Cerebellar cortex (tissue), 1 donor: ENCODE measurements at regions not wholly inside any gene's neighbourhood (a gene's known extent, or its start where the extent isn't known, plus 50 kb on each side); places are given as distances from the start of the nearest gene placed in this dataset.

Source experiments
- DNase-seq: peaks from one replicate; pipeline ENCODE4 v3.0.0-alpha.2; 2015; ENCODE audit warnings: low spot score

DNA sequence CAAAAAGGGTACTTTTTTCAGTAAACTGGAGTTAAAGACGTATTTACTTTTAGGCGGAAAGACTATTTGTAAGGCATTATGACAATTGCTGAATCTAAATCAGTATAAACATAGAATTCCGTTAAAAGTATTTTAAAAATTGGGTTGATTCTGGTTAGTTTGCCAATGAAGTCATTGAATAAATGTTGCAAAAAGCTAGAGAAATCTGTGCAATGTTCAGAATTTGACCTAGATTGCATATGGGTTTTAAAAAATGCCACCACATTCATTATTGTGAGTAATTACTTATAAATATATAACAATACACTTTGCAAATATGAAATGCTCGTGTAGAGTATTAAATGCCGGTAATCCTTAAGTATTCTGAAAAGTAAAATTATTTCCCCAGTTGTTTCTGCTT lies 116.5 kb upstream of the EEF1E1 start:
- no peak for DNase-seq

DNA sequence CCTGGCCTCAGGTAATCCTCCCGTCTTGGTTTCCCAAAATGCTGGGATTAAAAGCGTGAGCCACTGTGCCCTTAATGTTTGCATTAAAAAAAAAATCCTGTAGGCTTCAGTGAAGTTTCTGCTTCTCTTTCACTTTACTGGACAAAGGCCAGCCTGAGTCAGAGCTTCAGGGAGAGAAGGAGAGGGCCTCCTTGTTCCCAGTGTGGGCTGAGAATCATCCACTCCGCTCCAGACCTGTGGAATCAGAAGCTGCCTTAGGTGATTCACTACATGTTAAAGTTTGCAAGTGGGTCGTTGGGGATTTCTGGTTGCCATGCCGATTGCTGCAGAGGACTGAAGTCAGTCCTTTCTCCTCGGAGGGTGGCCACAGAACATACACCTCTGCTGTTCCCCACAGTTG lies 113.3 kb upstream of the EEF1E1 start:
- DNase-seq: no peak

DNA sequence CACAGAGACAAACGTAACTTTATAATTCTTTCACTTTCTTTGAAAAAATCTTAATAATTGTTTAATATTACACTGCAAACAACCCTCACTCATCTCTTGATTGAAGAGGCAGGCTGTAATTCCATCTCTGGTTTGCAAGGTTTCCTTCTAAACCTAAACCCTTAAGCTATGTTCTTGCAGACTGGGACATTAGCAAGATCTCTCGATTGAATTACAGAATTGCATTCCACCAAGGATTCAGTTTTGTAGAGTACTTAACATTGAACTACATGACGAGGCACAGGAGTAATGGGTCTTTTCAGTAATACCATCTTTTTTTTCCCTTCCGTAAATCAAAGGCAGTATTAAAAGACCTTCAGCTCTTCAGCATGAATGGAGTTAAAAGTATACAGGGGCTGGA lies 111.6 kb upstream of the EEF1E1 start:
- no peak for DNase-seq

DNA sequence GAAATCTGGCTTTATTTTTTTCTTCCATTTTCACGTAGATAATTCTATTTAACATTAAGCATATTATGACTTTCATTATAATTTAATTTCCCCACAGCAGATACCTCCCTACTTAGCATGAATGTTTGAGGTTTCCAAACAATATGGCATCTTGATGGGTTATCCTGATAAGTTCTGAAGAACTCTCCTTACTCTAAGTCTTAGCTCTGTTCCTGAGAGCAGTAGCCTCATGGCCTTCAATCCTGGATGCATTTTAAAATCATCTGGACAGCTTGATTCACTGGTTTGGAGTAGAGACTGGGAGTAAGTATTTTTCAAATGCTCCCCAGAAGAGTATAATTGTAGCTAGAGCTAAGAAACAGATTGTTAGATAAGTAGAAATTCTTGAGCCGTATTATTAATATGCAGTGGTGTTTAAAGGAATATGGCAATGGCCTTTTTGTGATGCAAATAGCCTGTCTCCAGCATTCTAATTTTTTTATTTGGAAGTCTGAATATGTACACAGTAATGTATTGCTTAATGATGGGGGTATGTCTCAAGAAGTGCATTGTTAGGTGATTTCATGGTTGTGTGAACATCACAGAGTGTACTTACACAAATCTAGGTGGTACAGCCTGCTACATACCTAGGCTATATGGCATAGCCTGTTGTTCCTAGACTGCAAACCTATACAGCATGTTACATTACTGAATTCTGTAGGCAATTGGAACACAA lies 110.5 kb upstream of the EEF1E1 start:
- DNase-seq: no peak

DNA sequence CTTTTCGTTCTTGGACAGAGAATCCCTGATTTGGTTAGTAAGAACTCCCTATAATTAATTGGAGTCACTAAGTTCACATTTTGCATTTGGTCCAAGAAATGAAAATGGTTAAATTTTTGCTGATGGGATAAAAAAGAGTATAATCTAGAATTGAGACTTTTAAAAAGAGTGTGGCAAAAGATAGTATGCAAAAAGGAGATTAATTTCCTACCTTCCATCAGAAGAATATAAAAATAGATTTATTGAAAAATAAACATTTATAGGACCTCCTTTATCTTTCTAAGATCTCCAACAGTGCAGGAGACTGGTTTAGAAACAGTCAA lies 105.5 kb upstream of the EEF1E1 start:
- no peak for DNase-seq

DNA sequence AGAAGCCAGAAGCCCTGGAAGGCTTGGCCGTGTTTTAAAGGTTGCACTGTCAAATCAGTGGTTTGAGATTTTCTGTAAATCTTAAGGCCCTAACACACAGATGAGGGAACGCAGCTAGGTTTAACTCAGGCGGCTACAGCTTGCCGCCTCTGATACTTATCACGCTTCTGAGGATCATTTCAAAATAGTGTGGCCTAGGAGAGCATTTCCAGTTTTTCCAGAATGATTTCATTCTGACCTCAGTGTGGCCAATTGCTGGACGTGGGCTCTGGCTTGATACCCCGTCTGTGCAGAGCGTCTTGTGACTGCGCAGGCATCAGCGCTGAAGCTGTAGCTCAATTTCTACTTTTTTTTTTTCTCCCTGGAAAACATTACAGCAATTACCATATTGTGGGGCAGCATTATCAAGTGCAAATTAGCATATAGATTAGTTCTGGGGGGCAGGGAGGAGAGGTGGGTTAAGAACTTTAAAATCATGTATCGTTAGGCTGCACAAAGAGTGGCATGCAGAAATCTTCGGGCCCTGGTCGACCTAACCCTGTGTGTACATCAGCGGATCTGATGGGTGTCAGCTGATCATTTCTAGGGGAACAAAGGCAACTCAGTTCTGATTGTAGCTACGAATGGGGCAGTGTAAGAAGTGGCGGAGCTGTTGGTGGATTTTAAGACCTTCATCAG lies 105.0 kb upstream of the EEF1E1 start:
- no peak for DNase-seq

DNA sequence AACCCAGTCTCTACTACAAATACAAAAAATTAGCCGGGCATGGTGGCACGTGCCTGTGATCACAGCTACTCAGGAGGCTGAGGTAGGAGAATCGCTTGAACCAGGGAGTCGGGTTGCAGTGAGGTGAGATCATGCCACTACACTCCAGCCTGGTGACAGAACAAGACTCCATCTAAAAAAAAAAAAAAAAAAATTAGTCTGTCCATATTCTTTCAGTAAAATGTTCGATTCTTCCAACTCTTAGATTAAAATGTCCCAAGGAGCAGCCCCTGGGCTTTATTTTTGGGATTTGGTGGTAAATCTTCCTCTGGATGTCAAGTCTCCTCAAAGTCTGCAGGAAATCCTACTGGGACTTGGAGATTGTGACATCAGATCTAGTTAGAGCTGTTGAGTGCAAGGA lies 101.0 kb upstream of the EEF1E1 start:
- DNase-seq: no peak

DNA sequence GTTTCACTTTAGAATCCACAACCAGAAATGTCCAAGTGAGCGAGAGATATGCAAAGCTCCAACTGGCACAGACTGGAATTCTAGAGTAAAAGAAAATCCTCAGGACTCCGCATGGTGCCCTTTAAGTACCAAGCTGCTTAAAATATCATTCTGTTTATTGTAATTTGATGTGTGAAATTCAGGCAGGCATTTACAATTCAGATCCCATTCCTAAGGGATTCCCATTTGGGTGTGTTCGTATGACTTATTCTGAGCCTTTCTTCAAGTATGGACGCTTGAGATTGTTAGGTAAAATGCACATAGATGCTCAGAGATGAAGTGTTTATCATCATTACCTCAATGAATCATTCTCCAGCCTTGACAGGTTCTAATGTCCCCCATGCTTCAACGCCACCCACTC lies 99.3 kb upstream of the EEF1E1 start:
- DNase-seq: no peak

DNA sequence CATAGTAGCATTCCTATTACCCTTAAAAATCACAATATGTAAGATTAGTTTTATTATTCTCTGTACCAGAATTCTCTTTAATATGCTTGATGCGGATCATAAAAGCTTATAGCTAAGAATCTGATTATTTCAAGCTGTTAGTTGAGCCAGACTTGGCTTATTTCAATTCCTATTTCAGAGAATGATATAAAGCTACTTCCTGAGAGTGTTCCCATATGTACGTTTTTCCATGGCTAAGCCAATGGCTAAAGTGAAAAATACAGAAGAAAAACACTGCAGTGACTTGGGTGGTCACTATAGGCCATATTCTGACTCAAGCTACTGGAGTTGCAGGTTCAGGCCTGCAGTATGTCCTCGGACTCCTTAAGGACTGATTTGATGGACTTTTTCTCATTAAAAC lies 97.9 kb upstream of the EEF1E1 start:
- DNase-seq: no peak

DNA sequence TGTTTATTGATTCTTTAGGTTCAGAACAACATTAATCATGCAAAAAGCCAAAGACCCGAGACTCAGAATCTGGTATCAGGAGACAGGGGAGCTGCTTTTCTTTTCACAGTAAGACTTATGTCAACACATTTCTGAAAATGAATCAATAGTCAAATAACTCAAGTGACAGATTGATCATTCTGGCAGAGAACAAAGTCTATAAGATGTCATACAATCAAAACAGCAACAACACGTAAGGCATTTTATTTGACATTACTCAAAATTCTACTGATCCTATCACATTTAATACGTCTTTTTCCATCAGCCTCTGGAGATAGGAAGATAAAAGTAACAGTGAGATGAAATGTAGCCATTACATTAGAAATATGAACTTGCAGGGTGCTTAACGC lies 93.4 kb upstream of the EEF1E1 start:
- no peak for DNase-seq

DNA sequence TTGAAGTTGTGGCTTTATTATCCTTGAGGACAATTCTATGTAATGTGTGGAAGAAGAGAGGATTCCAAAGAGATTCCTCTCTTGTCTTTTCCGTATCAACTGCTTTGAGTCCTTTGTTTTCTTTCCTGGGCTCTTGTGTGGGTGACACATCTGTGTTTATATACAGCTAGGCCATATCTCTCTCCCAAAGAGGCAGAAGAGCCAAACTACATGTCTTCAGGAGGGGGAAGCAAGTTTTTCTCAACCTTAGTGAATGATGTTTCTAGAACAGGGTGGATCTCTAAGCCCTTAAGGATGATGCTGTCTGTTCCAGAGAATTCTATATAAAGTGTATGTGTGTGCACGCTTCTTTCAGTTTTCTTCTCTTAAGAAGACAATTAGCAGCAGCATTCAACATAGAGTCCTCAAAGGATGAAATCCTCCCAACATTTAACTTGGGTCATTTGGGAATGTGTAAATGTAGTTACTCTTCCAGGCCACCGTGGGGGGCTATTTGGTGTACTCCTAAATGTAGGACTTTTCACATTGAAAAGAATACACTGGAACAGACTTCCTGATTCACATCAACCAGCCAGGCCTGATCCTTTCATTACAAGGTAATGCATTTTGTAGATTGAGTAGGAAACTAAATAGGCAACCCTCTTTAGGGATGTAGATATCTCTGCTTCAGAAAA lies 92.8 kb upstream of the EEF1E1 start:
- no peak for DNase-seq

DNA sequence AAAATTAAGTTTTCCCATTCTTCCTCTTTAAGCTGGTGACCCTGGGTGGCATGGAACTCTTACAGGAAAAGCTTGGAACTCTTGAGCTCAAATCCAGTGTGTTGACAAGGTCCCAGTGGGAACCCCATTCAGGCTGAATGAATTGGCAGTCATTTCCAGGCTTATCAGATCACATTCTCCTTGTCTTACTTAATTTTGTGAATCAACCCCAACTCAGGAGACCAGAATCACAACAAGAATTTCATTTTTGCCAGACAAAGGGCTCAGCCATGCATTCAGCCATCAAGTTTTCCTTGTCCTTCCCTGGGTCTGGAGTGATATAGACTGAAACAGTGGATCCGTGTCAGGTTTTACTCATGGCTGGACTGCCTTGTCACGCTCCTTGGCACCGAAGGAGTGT lies 92.1 kb upstream of the EEF1E1 start:
- DNase-seq: peak; percentile 75

DNA sequence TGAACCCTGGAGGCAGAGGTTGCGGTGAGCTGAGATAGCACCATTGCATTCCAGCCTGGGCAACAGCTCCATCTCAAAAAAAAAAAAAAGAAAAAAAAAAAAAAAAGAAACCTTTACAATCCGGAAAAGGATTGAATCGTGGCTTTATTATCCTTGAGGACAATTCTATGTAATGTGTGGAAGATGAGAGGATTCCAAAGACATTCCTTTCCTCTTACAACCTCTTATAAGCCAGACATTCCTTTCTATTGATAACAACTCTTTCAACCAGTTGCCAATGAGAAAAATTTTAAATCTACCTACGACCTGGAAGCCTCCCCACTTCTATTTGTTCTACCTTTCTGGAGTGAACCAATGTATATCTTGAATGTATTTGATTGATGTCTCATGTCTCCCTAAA lies 91.2 kb upstream of the EEF1E1 start:
- no peak for DNase-seq

DNA sequence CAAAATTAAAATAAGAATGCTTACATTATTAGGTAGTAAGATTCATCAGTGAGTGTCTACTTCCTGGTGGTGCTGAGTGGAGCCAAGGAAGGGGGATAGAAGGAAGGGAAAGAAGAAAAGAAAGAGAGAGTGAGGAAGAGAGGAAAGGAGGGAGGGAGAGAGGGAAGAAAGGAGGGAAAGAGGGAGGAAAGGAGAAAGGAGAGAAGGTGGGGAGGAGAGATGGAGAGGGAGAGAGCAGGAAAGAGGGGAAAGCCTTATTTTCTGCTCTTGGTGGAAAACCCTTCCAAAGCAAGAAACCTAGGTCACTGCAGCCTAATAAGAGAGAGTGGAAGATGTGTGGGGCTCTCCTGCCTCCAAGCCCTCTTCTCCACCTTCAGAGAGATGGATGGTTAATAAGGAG lies 90.2 kb upstream of the EEF1E1 start:
- DNase-seq: no peak

DNA sequence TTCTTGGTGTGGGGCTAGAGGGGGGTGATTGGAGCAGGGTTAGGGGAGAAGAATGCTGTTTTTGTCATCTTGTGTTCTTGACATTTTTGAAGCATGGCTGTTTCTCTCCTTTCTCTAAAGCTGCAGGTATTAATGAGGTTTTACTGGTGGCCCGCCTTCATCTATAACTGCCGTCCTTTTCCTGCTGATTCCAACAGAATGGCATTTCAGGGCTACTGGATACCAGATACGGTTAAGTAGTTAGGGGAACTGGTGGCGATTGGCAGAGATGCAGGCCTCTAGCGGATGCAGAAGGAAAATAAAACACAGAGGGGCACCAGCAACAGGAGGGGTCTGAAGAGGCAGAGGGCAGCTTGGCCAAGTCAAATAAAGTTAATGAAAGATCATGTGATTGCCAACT lies 89.7 kb upstream of the EEF1E1 start:
- peak; percentile 67 for DNase-seq

DNA sequence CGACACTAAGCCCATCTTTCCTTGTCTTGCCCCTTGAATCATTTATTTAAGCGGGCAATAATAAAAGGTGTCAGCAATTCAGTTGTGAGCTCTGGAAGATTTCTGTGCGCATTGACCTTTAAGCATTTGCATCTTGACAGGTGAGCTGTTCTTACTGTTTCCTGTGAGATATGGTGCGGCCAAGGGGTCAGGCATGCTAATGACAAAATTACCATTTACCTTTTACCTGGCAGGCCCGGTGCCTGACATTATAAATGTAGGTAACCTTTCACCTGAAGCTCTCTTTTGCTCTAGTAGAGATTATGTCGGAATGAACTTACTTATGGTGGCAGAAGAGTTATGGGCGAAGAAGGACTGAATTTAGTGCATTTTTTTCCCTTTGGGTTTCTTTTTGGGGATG lies 89.3 kb upstream of the EEF1E1 start:
- no peak for DNase-seq

DNA sequence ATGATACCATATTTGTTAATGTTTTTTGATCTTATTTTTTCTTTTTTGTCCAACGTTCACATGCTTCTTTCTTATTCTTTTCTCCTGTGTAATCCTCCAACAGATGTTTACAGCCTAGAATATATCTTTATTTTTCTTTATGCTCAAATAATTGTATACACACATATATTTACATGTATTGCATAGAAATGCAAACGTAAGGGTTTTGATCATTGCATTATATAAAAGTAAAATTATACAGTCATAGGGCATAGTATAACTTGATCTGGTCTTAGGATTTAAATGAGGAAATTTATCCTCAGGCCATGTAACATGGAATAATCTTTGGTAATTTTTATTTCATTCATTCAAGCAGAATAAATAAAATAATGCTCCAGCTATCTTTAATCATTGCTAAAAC lies 84.9 kb upstream of the EEF1E1 start:
- no peak for DNase-seq

DNA sequence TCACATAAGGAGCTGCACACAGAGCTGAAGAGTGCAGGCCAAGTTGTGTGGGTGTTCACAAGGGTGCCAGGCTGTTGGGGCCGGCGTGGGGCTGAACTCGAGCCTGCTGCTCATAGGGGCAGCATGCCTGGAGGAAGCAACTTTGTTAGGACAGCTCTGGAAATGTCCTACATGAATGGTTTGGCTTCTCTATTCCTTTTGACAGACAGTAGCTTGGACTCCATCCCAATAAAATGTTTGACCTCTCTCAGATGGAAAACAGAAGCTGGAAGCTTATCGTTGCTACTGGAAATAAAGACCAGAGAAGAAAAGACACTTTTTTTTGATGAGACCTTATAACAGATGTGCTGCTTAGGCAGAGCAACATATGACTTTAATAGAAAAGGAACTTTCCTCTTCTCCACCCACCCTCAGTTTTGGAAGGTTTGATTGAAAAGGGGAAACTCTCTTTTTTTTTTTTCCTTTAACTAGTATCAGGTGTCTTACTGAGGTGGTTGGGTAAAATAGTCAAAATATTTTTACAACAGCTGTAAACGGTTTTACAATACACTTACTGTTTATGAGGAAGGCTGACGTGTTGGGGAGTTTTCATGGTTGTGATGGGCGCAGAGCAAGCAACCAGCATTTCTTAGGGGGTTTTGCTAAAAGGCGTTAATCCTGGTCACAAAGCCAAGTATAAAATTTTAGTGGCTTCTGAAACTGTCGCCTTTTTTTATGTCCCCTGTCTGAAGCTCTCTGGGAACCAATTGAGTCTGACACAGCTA lies 80.7 kb upstream of the EEF1E1 start:
- DNase-seq: peak; percentile 66

DNA sequence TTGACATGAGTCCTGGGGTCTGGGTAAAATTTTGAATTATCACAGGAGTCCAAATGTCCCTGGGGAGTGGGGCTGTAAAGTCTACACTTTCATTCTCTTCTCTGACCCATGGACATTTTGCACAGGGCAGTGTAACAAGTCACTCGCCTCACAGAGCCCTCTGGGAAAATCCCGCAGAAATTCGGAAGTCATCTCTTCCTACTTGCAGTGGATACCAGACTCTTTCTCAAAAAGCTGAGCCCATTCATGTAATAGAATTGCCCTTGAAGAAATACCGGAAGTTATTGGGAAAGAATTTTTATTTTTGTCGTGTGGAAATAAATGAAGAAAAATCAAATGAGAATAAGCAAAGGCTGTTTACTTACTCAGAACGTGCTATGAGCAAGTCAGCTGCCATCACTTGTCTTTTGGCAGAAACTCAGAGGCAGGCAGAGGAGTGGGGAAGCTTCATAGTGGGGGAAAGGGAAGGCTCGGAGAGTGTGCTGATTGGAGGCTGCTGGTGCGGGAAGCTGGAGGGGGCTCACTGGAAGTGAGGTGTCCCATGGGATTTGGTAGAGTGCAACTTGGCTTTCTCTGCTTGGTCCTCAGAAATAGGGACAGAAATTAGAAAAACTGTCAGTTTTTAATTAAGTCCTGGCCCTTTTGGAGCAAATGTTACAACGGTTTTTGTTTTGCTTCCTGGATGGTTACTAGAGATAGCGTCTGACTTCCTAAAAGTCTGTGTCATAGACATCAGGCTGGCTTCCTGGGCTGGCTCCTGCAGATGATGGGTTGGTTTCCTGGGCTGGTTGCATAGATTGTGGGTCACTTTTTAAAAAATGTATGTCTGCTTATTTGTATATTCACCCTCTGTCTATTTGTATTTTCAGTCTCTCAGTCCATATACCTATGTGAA lies 79.8 kb upstream of the EEF1E1 start:
- DNase-seq: no peak

DNA sequence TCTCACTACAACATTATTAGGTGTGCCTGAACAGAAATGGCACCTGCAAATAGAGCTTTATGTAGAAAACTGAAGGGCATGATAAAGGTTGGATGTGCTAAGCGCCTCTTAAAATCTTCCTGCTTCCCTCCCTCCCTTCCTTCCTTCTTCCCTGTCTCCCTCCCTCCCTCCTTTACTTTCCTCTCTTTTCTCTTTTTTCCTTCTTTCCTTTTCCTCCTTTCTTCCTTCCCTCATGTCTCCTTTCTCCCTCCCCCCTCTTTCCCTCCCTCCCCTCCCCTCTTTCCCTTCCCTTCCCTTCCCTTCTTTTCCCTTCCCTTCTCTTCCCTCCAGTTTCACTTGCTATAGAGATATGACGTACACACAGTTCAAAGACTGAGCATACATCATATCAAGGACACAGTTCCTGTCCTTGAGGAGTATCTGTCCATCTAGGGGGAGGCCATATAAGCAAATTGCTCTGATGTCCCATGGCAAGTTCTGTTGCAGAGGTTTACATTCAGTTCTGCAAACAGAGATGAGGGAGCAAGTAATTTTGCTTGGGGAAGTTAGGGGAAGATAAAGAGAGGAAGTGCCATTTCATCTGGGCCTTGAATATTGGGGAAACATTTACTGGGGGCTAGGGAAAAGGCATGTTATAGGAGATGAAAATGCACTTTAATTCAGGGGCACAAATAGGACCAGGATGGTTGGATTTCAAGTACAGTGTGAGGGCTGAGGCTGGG lies 79.0 kb upstream of the EEF1E1 start:
- DNase-seq: no peak
